HG02623 (cell line): ENCODE measurements at regions not wholly inside any gene's neighbourhood (a gene's known extent, or its start where the extent isn't known, plus 50 kb on each side); places are given as distances from the start of the nearest gene placed in this dataset.

Source experiments
- ATAC-seq: cut with Tn5 transposase; IDR thresholded peaks from one replicate; pipeline ENCODE4 v1.9.1; 2021; ENCODE audit warnings: moderate library complexity; ENCODE audit not compliant: unreplicated experiment

DNA sequence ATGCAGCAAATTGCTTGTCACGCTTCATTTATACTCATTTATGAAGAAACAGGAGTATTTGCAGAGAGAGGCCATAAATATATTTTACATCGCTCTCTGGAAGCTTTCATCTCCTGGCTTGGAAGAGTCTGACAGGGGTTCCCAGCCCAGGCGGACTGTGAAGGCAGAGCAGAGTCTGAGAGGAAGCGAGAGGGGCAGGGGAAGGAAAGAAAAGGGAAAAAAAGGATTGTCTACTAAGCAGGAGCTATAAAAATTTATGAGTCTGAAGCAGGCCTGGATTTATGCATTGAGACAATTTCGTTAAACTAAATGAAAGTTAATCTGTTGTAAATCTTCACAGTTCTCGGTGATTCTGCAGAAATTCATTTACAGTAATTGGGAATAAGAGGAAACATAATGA lies 143.9 kb upstream of the GYPC start:
- no peak for ATAC-seq

GRCh38 chr2:126513033-126513432 lies 142.9 kb upstream of the GYPC start:
- no peak for ATAC-seq

GRCh38 chr2:126515471-126515870 lies 140.5 kb upstream of the GYPC start:
- no peak for ATAC-seq

GRCh38 chr2:126518196-126518595 lies 137.8 kb upstream of the GYPC start:
- ATAC-seq = no peak

DNA sequence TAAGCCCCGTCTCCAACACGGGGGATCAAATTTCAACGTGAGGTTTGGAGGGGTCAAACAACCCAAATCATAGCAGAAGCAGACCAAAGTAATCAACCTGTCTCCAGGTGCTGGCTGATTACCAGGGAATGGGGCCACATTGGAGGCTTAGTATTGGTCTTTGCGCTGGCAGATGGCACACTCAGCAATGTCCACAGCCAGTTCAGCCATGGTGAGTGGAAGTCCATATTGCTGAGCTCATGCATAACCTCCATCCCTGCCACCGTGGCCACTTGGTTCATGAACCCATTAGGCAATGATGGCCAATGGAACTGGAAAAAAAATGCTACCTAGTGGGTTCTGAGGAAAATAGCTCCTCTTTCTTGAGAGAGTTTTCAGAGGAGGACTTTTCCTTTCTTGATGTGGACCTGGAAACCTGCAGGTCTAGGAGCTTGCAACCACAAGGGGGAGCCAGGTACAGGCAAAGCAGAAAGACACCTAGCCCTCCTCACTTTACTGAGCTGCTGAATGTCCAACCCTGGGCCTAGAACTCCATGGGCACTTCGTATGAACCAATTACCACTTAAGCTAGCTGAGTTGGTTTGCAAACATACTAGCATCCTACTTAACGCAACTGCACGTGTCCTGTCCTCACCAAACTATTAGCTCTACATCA lies 128.0 kb upstream of the GYPC start:
- ATAC-seq = peak; percentile 87

DNA sequence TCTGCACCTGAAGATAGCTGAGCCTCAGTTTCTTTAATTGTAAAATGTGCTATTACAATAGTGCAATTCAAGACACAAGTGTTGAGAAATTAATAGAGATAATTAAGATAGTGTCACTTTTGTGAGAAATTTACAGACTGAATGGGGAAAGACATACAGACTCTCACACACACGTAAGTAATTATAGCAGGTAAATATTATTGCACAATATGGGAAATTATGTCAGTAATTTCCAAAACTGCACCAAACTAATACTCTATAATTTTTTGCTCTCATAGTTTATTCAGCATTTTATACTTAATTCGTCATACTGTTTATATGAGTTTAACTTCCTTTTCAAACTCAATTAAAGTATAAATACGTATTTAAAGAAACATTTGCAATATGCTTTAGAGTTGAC lies 124.9 kb upstream of the GYPC start:
- ATAC-seq = no peak

- ATAC-seq = no peak
These were observed 121.5 kb upstream of the GYPC start for GRCh38 chr2:126534478-126534877.

- ATAC-seq = no peak
These were observed 120.5 kb upstream of the GYPC start for GRCh38 chr2:126535408-126535807.

DNA sequence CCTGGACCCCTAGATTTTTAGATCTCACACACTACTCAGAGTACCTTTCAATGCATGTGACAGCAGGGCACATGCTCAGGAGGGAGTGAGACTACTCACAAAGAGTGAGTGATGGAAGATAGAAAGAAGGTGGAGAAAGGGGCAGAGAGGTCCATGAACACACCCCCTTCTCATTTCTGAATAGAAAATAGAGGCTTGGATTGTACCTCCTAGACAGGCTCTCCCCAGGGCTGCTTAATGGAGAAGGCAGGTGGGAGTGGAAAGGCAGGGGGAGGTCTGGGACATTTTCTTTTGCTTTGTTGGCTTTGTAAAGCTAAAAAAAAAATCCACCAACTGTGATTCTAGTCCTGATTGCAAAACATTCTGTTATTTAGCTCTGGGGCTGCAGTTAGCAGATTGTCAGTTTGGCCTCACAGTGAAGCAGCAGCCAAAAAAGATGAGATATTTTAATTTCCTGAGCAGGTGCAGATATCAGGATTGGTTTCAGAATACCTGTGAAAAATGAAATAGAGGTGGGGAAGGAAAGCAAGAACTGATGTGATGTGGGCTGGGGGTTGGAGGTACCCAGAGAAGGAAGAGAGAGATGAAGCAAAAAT lies 119.3 kb upstream of the GYPC start:
- ATAC-seq = no peak

- ATAC-seq = no peak
These were observed 116.9 kb upstream of the GYPC start for GRCh38 chr2:126539101-126539500.

GRCh38 chr2:126542247-126542646 lies 113.7 kb upstream of the GYPC start:
- no peak for ATAC-seq

- no peak for ATAC-seq
These were observed 112.9 kb upstream of the GYPC start for GRCh38 chr2:126543081-126543480.

DNA sequence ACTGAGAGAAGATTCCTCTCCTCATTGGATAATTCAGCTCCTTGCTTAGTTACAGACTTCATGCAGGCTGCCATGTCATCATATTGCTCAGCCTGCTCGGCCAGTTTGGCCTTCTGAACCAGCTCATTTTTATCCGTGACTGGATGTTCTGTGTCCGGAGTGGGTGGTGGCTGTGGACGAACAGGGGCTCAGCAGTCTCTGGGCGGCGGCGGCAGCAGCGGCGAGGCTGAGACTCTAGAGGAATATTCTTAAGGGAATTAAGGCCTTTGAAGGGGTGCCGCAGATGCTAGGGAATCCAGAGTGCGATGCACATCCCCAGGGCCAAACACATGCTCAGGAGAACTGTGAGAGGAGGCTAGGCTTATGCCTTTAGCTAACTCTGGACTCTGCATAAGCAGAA lies 97.9 kb upstream of the GYPC start:
- ATAC-seq = no peak

DNA sequence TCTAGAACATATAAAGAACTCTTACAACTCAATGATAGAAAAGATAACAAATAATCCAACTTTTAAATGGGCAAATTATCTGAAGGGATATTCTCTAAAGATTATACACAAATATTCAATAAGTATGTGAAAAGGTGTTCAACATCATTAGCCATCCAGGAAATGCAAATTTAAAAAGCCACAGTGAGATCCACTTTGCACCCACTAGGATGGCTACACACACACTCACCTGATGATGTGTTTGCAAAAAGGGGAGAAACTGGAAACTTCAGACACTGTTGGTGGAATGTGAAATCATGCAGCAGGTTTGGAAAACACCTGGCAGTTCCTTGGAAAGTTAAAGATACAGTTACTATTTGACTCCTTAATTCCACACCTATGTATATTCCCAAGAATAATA lies 87.2 kb upstream of the GYPC start:
- ATAC-seq = no peak

GRCh38 chr2:126571403-126571802 lies 84.6 kb upstream of the GYPC start:
- no peak for ATAC-seq

DNA sequence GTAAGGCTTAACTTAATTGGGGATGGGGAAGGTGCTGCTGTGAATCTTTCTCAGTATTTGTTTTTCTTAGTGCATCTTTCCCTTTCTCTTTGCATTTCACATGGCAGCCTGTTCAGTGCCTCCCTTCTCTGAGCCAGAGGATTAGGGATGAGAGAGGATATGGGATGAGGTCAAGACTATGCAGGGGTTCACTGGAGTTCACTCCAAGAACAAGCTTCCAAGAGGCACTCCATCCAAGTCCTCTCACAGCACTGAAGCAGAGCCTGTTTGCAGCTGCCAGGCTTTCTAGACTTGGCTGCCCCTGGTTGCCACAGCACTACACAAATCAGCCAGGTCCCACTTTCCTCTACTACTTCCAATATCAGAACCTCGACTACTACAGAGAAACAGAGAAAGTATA lies 80.3 kb upstream of the GYPC start:
- no peak for ATAC-seq

DNA sequence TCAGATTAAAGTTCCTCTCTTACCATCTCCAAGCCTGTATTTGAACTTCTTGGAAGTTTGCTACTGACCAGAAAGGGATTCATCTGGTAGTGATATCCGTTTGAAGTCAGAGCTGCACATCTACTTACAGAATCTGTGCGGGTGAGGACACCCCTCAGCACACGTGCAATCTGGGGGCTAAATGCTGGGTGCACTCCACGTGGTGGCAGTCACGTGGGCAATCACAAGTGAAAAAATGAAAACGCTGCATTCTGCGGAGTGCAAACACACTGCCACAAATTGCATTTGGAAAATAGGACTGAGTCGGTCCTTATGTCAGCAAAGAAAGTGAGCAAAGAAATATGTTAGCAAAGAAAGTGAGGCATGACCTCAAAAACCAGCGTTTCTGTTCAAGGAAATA lies 76.1 kb upstream of the GYPC start:
- ATAC-seq = no peak

DNA sequence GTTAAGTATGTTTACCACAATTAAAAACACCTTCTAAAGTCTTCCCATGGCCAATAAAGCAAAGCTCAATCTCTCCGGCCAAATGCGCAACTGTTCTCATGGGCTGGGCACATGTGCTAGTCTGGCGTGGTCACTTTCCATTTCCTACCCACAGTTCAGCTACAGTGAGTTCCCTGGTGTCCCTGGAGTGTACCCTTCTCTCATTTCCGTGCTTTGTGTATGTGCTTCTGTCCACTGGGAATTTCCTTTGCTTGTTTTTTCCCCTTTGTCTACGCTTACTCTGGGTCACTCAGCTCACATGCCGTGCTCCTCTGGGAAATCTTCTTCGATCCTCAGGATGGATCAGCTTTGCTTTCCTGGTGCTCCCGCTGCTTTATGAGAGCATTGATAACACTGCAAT lies 69.6 kb upstream of the GYPC start:
- ATAC-seq = no peak

DNA sequence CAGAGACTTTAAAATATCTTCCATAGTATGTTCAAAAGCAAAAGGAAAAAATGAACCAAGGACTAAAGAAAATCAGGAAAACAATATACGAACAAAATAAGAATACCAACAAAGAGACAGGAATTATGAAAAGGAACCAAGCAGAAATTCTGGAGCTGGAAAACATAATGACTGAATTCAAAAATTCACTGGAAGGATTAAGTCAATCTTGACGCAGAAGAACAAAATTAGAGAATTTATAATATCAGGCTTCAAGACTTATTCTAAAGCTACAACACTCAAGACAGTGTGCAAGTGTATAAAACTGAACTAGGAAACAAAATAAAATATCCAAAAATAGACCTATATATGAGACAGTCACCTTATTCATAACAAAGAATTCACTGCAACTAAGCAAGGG lies 56.9 kb upstream of the GYPC start:
- ATAC-seq = no peak

GRCh38 chr2:126600742-126601141 lies 55.2 kb upstream of the GYPC start:
- ATAC-seq = no peak

DNA sequence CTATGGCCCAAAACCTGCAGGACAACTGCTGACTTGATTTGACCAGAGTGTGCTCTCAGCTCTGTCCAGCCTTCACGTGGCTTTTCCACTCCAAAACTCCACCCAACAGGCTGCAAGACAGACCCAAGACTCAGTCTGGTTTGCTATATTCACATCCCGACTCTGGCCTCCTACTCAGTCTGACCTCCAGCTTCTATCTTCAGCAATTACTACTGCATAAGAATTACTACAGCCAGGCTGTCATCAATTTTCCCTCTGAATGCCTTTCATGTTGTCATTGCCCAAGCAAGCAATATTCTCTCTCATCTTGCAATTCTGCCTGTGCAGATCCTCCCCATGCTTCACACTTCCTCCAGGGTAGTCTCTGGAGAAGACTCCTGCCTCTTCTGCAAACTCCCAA lies 53.6 kb upstream of the GYPC start:
- ATAC-seq = no peak
